GM19468 (cell line): ENCODE measurements at regions not wholly inside any gene's neighbourhood (a gene's known extent, or its start where the extent isn't known, plus 50 kb on each side); places are given as distances from the start of the nearest gene placed in this dataset.

Experiments
- ATAC-seq: cut with Tn5 transposase; IDR thresholded peaks from one replicate; pipeline ENCODE4 v1.9.1; 2021; ENCODE audit warnings: mild to moderate bottlenecking, moderate library complexity, moderate number of reproducible peaks; ENCODE audit not compliant: unreplicated experiment; ENCODE audit errors: extremely low read depth

DNA sequence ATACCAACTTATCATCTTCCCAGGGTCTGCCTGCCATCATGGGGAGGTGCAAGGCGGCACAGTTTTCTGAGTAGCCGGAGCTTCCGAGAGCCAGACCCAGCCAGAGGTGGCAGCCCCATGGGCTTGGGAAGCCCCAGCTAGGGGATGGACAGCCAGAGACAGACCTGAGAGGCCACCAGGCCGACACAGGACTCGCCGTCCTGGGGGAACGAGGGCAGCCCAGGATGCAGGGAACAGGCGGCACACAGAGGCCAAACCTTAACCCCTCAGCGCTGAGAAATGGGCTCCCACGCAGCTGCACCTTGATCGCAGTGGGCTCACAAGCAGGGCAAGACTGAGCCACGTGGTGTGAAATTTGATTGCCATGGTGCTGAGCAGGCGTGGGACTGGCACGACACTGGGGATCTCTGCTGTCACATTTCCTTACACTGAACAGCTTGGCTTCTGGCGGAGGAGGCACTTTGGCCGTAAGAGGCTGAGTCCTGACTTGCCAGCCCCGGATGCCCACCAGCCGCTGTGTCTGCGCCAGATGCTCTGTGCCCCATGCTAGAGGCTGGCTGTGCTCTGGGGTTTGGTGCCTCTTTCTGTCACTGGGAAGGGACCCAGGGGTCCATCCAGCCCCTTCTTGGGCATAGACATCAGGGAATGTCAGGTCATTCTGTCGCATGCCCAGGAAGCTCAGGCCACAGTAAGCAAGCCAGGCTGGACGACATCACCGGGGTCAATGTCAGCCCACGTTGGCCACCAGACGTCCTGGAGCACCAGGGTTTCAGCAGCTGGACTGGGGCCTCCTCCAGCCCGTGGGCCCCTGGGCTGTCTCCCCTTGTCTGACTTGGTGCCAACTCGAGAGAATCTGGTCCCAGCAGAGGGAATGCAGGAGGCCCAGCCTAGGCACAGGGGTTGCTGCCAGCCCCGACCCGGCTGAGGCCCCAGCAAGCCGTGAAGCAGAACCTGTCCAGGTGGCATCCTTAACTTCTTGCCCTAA is 312.1 kb upstream of the MYT1L start:
- no peak for ATAC-seq

DNA sequence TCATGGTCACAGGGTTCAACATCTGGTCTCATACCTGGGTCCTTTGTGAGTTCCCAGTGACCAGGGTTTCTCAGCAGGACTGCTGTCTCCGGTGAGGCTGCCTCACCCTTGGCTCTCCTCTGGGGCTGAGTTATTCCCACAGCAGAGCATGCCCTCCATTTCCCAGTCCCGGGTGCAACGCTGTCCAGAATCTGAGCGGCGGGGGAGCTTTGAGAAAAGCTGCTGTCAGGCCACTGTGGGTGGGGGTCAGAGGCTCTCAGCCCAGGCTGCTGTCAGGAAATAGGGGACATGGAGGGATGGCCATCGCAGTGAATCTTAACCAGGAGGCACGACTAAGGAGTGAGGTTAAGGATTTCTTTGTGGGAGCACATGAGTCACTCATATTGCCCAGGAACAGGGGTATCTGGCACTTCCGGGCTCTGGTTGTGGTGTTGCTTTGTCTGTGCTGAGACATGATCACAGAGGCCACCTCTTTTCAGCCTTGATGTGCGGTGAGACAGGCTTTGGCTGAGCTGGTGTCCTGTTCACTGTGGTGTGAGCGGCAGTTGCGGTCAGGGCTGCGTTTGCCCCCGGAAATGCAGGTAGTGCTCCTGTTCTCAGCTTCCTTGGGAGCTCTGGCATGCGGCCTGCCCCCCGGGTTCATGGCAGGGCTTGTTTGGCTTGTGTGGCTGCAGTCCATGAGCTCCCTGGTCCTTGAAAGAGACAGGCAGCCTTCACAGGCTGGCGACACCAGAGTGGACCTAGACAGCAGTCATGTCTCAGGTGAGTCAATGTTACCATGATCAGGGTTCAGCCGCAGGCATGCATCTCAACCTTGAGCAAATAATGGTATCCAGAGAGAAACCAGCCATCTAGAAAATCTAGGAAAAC is 310.7 kb upstream of the MYT1L start:
- no peak for ATAC-seq

DNA sequence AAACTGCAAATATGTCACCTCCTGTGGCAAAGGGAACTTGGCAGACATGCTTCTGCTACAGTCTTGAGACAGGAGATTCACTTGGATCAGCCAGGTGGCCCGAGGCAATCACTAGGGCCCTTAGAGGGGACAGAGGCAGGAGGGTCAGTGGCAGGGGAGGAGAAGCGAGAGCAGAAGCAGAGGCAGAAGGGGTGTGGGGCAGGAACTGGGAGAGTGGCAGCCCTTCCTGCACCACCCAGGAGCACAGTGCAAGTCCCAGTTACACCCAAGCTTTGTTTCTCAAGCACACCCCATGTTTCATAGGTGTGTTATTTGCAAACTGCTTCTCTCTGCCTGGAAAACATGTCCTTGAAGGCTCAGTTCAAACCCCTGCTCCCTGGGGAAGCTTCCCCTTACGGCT is 309.7 kb upstream of the MYT1L start:
- ATAC-seq: no peak

GRCh38 chr2:2640371-2640770 is 309.3 kb upstream of the MYT1L start:
- no peak for ATAC-seq

DNA sequence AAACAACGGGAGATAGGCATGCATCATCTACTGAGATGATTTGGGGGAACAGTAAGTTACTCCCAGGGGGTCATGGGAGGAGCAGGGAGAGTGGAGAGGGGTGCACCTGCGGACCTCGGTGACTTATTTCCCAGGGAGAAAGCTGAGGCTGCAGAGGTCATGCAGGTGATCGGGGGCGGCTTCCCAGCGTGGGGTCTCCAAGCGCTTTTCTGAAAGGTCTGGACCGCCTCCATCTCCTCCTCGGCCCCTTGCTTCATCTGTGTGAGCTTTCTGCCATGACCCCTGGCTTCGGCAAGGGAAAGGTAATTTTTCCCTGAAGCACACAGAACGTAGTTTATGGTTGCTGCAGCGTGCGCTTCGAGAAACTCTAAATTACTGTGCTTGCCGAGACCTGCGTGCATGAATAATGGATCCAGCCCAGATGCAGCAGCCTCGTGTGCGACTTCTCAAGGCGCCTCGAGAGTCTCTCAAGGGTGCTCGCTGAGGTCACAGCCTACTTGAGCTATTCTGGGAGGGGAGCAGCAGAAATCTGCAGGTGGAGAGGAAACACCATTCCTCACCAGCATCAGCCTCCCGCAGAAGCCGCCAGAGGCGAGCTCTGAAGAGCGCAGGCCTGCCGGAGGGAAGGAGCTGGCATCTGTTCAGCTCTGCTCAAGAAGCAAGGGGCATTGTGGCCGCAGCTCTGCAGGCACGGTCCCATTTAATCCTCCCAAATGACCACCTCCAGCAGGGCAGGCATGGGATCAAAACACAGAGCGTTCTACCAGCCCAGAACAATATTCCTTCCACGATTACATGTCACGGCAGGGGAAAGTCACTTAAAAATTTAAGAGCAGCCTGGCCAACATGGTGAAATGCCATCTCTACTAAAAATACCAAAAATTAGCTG is 308.4 kb upstream of the MYT1L start:
- ATAC-seq: no peak

GRCh38 chr2:2638547-2639220 is 307.6 kb upstream of the MYT1L start:
- no peak for ATAC-seq

DNA sequence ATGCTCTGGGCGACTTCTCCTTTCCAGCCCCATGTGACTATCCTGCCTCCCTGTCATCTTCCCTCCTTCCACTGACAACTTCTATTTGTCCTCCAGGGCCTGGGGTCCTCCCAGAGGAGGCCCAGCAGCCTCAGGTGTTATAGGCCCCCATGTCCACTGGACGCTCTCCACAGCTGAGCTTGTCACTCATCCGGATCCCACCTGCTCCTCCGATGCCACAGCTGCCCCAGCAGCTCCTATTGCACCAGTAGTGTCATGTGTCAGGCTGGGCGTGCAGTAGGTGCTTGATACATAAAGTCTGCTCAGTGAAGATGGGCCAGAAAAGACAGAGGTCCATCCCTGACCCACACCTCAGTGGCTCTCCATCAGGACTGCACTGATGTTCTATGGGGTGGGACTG is 305.7 kb upstream of the MYT1L start:
- ATAC-seq: no peak

- ATAC-seq: no peak
Observed at GRCh38 chr2:2635025-2635528, 304.0 kb upstream of the MYT1L start.

DNA sequence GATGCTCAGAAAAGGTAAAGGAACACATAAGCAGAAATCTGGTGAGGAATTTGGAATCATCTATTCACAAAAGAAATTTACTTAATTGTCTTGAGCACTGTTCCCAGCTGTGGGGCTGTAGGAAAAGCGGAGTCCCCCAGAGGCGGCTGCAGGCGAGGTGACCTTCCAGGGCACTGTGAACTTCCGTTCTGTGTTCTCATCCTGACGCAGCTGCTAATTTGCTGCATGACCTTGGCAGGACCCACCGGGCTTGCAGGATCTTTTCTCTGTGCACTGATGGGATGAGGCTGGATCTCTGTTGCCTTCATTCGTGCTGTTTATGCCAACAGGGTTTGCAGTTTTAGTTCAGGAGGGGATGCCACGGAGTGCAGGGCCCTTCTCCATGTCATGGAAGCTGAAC is 301.9 kb upstream of the MYT1L start:
- no peak for ATAC-seq

DNA sequence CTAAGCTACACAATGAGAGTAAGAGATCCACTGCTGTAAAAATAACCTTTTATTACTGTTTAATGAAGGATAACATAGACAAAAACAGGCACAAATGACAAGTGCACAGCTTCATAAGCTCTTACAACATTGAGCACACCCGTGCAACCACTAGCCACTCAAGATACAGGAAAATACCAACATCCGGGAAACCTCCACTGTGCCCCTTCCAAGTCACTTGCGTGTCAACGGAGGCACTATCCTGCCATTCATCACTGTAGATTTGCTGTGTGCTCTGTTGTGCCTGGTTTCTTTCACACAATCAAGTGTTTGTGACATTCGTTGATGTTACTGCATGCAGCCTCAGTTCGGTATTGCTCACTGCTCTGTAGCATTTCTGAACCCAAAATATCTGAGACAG is 292.9 kb upstream of the MYT1L start:
- no peak for ATAC-seq

DNA sequence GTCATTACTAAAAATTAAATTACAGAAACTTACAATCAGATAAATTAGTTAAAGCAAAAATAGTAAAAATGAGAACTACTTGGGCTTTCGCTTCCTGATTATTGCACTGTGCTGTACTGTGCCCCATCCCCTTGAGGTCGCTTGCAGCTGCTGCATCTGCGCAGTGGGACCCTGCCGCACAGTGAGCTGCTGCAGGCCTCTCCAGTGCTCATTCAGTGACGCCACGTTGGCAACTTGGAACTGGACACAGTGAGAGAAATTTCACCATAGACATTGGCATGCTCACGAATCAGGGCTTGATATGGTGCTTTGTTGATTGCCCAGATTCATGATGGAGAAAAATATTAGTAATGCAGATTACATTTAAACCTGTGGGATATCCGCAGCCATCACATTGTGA is 290.8 kb upstream of the MYT1L start:
- ATAC-seq: no peak

DNA sequence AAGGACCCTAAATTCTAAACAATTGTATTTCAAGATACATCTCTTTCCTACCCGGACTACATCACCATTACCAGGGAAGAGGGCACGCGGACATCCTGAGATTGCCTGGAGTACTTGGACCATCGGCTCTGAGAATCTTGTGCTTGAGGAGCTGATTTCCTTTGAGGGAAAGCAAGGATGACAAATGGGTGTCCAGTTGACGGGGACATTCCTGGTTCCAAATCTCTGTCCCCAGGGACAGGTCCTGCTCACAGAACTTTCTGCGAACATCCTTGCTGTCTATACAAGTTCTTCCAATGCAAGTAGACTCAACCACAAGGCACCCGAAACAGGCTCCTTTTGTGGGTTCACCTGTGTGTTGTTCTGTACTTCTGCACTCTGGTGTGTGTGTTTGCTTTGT is 289.5 kb upstream of the MYT1L start:
- ATAC-seq: no peak

- ATAC-seq: no peak
Observed at GRCh38 chr2:2619995-2620394, 288.9 kb upstream of the MYT1L start.

DNA sequence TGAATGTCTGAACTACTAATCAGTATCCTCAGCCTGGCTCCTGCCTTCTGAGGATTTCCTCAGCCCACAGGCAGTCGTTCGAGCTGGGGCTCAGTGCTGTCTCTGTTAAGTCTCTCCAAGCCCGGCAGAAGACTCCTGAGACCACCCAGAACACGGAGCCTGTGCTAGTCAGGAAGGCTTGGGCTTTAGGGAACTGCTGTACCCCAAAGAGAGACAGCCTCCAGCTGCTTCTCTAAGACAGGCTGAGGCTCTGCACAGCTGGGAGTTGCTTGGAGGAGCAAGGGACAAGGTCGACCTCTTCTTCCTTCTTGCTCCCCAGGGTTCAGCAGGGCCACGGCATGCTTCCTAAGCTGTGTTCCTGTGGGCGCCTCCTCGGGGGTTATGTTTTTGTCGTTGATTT is 283.4 kb upstream of the MYT1L start:
- no peak for ATAC-seq

DNA sequence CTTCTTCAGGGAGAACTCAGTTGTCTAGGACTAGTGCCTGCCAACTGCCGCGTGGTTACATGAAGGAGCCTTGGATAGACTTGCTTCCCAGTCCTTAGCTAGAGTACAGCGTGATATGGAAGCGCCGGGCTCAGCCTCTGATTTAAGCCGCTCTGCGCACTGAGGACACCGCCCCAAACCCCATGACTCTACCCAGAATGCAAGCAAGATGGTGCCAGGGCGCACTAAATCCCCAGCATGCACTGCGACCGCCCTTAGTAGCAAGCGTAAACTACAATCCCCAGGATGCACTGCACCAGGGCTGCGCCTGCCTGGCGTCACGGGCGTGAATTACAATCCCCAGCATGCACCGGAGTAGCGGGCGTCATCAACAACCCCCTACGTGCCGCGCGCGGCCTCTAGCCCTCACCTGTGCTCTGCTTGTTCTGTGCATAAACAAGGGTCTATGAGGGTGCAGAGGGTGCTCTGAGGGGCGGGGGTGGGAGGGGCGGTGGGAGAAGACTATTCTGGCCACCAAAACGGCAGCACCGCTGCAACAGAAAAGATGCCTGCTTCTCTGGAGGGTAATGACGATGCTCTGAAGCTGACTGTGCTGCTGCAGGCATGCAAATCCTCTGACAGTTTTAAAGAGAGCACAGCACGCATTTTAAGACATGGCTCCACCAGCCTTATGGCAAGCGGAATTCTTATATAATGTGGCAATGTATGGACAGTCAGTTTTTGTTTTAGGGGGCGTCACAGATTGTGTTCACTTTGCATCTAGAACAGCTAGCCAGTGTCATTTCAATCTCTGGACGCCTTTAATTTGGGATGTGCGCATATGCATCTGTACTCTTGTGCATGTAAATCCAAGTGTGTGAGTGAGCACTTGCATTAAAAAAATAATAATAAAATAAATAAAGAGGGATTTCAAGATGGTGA is 282.5 kb upstream of the MYT1L start:
- ATAC-seq: peak; percentile 100

DNA sequence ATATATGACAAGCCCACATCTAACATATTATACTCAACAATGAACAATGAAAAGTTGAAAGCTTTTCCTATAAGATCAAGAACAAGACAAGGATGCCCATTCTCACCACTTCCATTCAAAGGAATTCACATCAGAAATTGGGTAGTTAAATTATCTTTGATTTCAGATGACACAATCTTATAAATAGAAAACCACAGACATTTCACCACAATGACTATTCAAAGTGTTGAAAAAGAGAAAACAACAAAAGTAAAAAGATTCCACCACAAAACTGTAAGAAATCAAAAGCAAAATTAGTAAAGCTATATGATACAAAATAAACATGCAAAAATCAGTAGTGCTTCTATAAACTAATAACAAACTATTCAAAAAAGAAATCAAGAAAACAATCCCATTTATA is 279.7 kb upstream of the MYT1L start:
- no peak for ATAC-seq

DNA sequence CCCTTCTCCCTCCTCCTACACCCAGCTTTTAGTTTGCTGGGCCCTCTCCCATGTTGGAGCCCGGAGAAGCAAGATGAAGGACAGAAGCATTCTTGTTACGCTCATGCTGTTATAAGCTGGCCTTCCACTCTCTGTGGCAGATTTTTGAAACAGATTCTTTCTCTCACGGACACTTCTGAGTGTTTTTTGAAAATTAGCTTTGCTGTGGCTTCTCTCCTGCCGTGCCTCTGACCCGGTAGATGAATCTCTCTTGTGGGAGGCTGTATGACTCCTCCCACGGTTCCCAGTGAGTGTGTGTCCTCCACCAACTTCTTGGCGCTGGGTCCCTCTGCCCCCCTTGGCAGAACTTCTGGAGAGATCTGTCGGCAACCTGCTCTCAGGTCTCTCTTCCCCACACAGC is 269.3 kb upstream of the MYT1L start:
- no peak for ATAC-seq

DNA sequence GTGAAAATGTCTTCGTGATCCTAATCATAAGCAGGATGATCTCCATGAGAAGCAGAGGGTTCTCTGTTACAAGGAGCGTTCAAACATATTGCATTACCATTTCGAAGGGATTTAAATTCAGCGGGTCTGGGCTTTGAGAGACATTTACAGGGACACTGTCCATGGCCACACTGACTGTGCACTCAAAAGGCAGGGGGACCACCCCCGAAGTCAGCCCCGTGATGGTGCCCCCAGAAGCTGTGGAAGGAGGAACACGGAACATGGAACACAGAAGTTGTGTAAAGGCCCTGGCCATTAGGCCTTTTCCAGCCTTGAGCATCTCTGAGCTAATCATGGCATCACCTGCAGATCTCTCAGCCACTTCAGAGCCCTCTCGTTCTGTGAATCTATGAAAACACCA is 268.4 kb upstream of the MYT1L start:
- no peak for ATAC-seq
